WTC11 (cell line): ENCODE measurements at regions not wholly inside any gene's neighbourhood (a gene's known extent, or its start where the extent isn't known, plus 50 kb on each side); places are given as distances from the start of the nearest gene placed in this dataset.
"Not testable (repeated sequence)": the region's sequence is repeated elsewhere in the genome, so short reads cannot be mapped to it uniquely, and the experiment has no call there.

Source experiments
- ZNF121 ChIP-seq: sonication (generic); formaldehyde crosslinking; IDR thresholded peaks from 2 replicates; pipeline ENCODE4 v1.8.0; 2023; ENCODE audit warnings: missing genetic modification reagents
- TF ChIP-seq, protein P1 (sequence below): sonication (generic); formaldehyde crosslinking; IDR thresholded peaks from 2 replicates; pipeline ENCODE4 v1.8.1; 2023; ENCODE audit warnings: mild to moderate bottlenecking, missing genetic modification reagents, moderate library complexity

DNA sequence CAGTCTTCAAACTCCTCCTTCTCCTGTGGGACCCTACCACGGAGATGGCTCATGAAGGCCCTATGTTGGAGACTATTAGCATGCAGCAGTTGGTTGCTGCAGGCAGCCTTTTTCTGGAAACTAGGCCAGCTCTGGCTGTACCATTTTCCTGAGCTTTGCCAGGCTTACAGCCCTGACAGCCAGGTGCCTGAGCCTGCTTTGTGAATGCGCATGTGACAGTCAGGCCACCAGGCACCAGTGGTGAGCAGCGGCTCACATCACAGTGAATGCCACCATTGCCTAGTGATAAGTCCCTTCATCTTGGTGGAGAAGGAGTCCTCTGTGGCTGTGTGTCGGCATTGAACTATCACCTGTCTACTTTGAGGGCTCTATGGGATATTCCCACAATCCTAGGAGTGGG is 982.4 kb upstream of the DEFB115 start:
- not testable (repeated sequence) for TF ChIP-seq ZNF121 (CRISPR knock-in tag)
- TF ChIP-seq, protein P1, sequence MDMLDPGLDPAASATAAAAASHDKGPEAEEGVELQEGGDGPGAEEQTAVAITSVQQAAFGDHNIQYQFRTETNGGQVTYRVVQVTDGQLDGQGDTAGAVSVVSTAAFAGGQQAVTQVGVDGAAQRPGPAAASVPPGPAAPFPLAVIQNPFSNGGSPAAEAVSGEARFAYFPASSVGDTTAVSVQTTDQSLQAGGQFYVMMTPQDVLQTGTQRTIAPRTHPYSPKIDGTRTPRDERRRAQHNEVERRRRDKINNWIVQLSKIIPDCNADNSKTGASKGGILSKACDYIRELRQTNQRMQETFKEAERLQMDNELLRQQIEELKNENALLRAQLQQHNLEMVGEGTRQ (CRISPR knock-in tag), result not testable (repeated sequence)
